Activated naive CD4-positive, alpha-beta T cell treated with anti-CD3 and anti-CD28 coated beads, Interleukin-2, amount 50 U/mL, for 72 hours (primary cell): ENCODE measurements at regions not wholly inside any gene's neighbourhood (a gene's known extent, or its start where the extent isn't known, plus 50 kb on each side); places are given as distances from the start of the nearest gene placed in this dataset.

Source experiments
- ATAC-seq, 2 donors: fragments of 150-1000 bp; cut with Tn5 transposase; 2 replicates each; pipeline ENCODE4 v1.10.0; 2021; ENCODE audit warnings: mild to moderate bottlenecking in 2 of 2, moderate library complexity in 2 of 2
- DNase-seq, 2 donors: peaks; one replicate each; pipeline ENCODE4 v3.0.0; 2021 to 2022; ENCODE audit warnings: low spot score in 2 of 2
- H3K27ac Mint-ChIP-seq, 2 donors: one replicate each; pipeline ENCODE4 v1.8.0; 2022; ENCODE audit warnings: mild to moderate bottlenecking in 2 of 2, mixed read lengths in 2 of 2
- H3K36me3 Mint-ChIP-seq, 2 donors: one replicate each; pipeline ENCODE4 v1.8.0; 2022; ENCODE audit warnings: mixed read lengths in 2 of 2
- H3K9me3 Mint-ChIP-seq, 2 donors: one replicate each; pipeline ENCODE4 v1.8.0; 2022; ENCODE audit warnings: mixed read lengths in 2 of 2

- H3K27ac Mint-ChIP-seq: no peak overlapping the region
- DNase-seq (no peak), ATAC-seq (no peak)
- peaks cover 4 to 14% of the 10 kb centered on the region in 2 donors for H3K9me3 Mint-ChIP-seq
- H3K36me3 Mint-ChIP-seq: peaks cover 4 to 7% of the 10 kb centered on the region in 2 donors
Measured at GRCh38 chr9:4435197-4435596, 55.1 kb upstream of the SLC1A1 start.

- Mint-ChIP-seq H3K9me3 (no peaks in the 10 kb centered on the region), H3K36me3 (no peaks in the 10 kb centered on the region), H3K27ac (no peak overlapping the region)
- DNase-seq: no peak
- ATAC-seq: no peak
Measured at GRCh38 chr9:4433379-4433778, 56.9 kb upstream of the SLC1A1 start.

- no peaks in the 10 kb centered on the region for H3K9me3 Mint-ChIP-seq
- DNase-seq: no peak
- no peaks in the 10 kb centered on the region for H3K36me3 Mint-ChIP-seq
Measured at GRCh38 chr9:4430432-4431261, 59.6 kb upstream of the SLC1A1 start.

GRCh38 chr9:4425319-4426045 is 64.8 kb upstream of the SLC1A1 start:
- no peaks in the 10 kb centered on the region for H3K36me3 Mint-ChIP-seq
- ATAC-seq (no peak), DNase-seq (no peak)
- no peak overlapping the region for H3K27ac Mint-ChIP-seq
- H3K9me3 Mint-ChIP-seq: no peaks in the 10 kb centered on the region

More at GRCh38 chr9:4430432-4431261, 59.6 kb upstream of the SLC1A1 start:
- ATAC-seq: no peak
- no peak overlapping the region for H3K27ac Mint-ChIP-seq

- Mint-ChIP-seq H3K36me3 (no peaks in the 10 kb centered on the region), H3K27ac (no peak overlapping the region), H3K9me3 (no peaks in the 10 kb centered on the region)
- ATAC-seq (no peak), DNase-seq (no peak)
Measured at GRCh38 chr9:4424891-4425290, 65.4 kb upstream of the SLC1A1 start.

- H3K27ac Mint-ChIP-seq: no peak overlapping the region
- DNase-seq (no peak), ATAC-seq (no peak)
- no peaks in the 10 kb centered on the region for H3K9me3 Mint-ChIP-seq
- no peaks in the 10 kb centered on the region for H3K36me3 Mint-ChIP-seq
Measured at GRCh38 chr9:4424038-4424437, 66.2 kb upstream of the SLC1A1 start.

GRCh38 chr9:4423207-4423610 is 67.1 kb upstream of the SLC1A1 start:
- DNase-seq: no peak
- no peaks in the 10 kb centered on the region for H3K9me3 Mint-ChIP-seq
- H3K36me3 Mint-ChIP-seq: no peaks in the 10 kb centered on the region
- ATAC-seq: no peak
- no peak overlapping the region for H3K27ac Mint-ChIP-seq

- no peaks in the 10 kb centered on the region for H3K9me3 Mint-ChIP-seq
- no peak for DNase-seq
- ATAC-seq: peak in 1 of 2 donors; percentile 26
- H3K27ac Mint-ChIP-seq: no peak overlapping the region
- no peaks in the 10 kb centered on the region for H3K36me3 Mint-ChIP-seq
Measured at GRCh38 chr9:4422495-4422894, 67.8 kb upstream of the SLC1A1 start.

GRCh38 chr9:4421847-4422246 is 68.4 kb upstream of the SLC1A1 start:
- Mint-ChIP-seq H3K9me3 (no peaks in the 10 kb centered on the region), H3K36me3 (no peaks in the 10 kb centered on the region), H3K27ac (no peak overlapping the region)
- DNase-seq (no peak), ATAC-seq (no peak)

GRCh38 chr9:4420351-4420750 is 69.9 kb upstream of the SLC1A1 start:
- H3K36me3 Mint-ChIP-seq: no peaks in the 10 kb centered on the region
- DNase-seq (no peak), ATAC-seq (no peak)
- no peaks in the 10 kb centered on the region for H3K9me3 Mint-ChIP-seq
- H3K27ac Mint-ChIP-seq: no peak overlapping the region

GRCh38 chr9:4417578-4418325 is 72.5 kb upstream of the SLC1A1 start:
- Mint-ChIP-seq H3K9me3 (no peaks in the 10 kb centered on the region), H3K27ac (no peak overlapping the region), H3K36me3 (no peaks in the 10 kb centered on the region)
- ATAC-seq (no peak), DNase-seq (no peak)

GRCh38 chr9:4416467-4416866 is 73.8 kb upstream of the SLC1A1 start:
- Mint-ChIP-seq H3K36me3 (no peaks in the 10 kb centered on the region), H3K27ac (no peak overlapping the region), H3K9me3 (no peaks in the 10 kb centered on the region)
- DNase-seq (no peak), ATAC-seq (no peak)

GRCh38 chr9:4415281-4415680 is 75.0 kb upstream of the SLC1A1 start:
- Mint-ChIP-seq H3K27ac (no peak overlapping the region), H3K36me3 (no peaks in the 10 kb centered on the region), H3K9me3 (no peaks in the 10 kb centered on the region)
- no peak for ATAC-seq
- DNase-seq: no peak

- Mint-ChIP-seq H3K36me3 (no peaks in the 10 kb centered on the region), H3K9me3 (no peaks in the 10 kb centered on the region), H3K27ac (no peak overlapping the region)
- ATAC-seq: no peak
- DNase-seq: no peak
Measured at GRCh38 chr9:4413856-4414255, 76.4 kb upstream of the SLC1A1 start.

GRCh38 chr9:4404156-4404555 is 86.1 kb upstream of the SLC1A1 start:
- Mint-ChIP-seq H3K27ac (no peak overlapping the region), H3K9me3 (peaks cover 18 to 28% of the 10 kb centered on the region in 2 donors), H3K36me3 (peaks cover 19 to 20% of the 10 kb centered on the region in 2 donors)
- DNase-seq (no peak), ATAC-seq (no peak)

GRCh38 chr9:4402501-4402900 is 87.8 kb upstream of the SLC1A1 start:
- H3K27ac Mint-ChIP-seq: no peak overlapping the region
- H3K9me3 Mint-ChIP-seq: peaks cover 18 to 28% of the 10 kb centered on the region in 2 donors
- H3K36me3 Mint-ChIP-seq: peaks cover 19 to 20% of the 10 kb centered on the region in 2 donors
- no peak for ATAC-seq
- no peak for DNase-seq

- Mint-ChIP-seq H3K9me3 (peaks cover 18 to 25% of the 10 kb centered on the region in 2 donors), H3K27ac (no peak overlapping the region), H3K36me3 (peaks cover 17 to 19% of the 10 kb centered on the region in 2 donors)
- no peak for ATAC-seq
- no peak for DNase-seq
Measured at GRCh38 chr9:4400731-4401130, 89.5 kb upstream of the SLC1A1 start.
